ENCODE measurements at regions not wholly inside any gene's neighbourhood (a gene's known extent, or its start where the extent isn't known, plus 50 kb on each side); places are given as distances from the start of the nearest gene placed in this dataset.

DNA sequence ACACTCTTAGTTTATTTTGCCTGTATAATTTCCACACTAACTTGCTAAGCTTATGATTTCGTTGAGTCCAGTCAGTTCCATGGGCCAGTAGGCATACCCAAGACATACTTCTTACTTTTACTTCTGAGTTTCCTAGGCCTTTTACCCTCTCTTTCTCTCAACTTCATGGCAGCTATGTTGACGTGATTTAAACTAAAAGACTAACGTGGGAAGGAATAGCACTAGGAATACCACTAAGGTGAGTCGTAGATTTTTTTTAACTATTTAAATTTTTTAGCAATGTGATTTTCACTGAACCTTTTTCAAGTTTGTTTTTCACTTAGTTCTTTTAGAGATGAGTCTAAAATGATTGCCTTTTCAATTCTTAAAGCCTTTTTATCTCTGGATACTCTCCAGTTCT is 793.5 kb upstream of the NOVA1 start:
- no peak for TF ChIP-seq POLR2A (IDR thresholded peaks at IDR 0.05; ENCODE audit: low read length)
- TF ChIP-seq GATA1 (IDR thresholded peaks at IDR 0.05; ENCODE audit: low read depth, low read length): no peak
